ENCODE measurements at regions not wholly inside any gene's neighbourhood (a gene's known extent, or its start where the extent isn't known, plus 50 kb on each side); places are given as distances from the start of the nearest gene placed in this dataset.

DNA sequence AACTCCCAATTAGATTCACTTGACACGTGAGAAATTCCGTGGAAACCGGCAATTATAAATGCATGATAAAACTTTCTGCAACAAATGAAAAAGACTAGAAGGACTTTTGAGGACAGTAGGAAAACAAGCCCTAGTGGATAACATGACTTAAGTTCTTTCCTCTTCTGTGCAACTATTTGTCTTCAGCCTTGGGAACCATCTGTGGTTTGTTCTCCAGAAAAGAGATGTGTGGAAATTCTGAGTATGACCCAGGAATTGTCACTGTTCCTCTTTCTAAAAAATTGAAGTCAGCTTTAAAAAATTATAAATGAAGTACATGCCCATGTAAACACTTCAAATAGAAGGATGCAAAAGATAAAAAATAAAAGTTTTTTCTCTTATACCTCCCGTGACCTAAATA lies 128.6 kb upstream of the SVIL start:
- CTCF ChIA-PET = interaction anchor here (0.9 kb wide), 1 partner anchor 27 kb away, joined by 3 read pairs; no protein-coding TSS in a partner anchor
- H2AFZ ChIP-seq (ENCODE audit: low read depth) = no peak overlapping the region
- POLR2A ChIA-PET = interaction anchor here (0.6 kb wide), 1 partner anchor 16 kb away, joined by 6 read pairs; no protein-coding TSS in a partner anchor
- no peaks in the 10 kb centered on the region for H3K9me3 ChIP-seq
- no peaks in the 10 kb centered on the region for H3F3A ChIP-seq (replicated peaks; ENCODE audit: insufficient read depth)
- H4K20me1 ChIP-seq (ENCODE audit: insufficient read depth) = no peaks in the 10 kb centered on the region
- no peak overlapping the region for H3K9ac ChIP-seq
- H3K79me2 ChIP-seq (ENCODE audit: insufficient read depth) = no peaks in the 10 kb centered on the region
- no peak overlapping the region for H3K4me3 ChIP-seq (ENCODE audit: low read depth in 2 of 2, low read length in 1 of 2)
- H3K27ac ChIP-seq (ENCODE audit: low read depth in 2 of 2, low read length in 1 of 2) = no peak overlapping the region
- DNase-seq = no peak
- no peaks in the 10 kb centered on the region for H3K36me3 ChIP-seq (replicated peaks in 1 of 2; ENCODE audit: control insufficient read depth in 1 of 2, insufficient read depth in 2 of 2, low read length in 1 of 2)
- 97% methylated on average over 4 of the region's 4 CpGs for WGBS (ENCODE audit: low lambda C conversion rate)
- H3K9me2 ChIP-seq = no peaks in the 10 kb centered on the region
- H3K27me3 ChIP-seq (ENCODE audit: insufficient read depth) = no peaks in the 10 kb centered on the region
- TF ChIP-seq GABPA (IDR thresholded peaks at IDR 0.05; ENCODE audit: low read depth) = no peak
- TF ChIP-seq RCOR1 (IDR thresholded peaks at IDR 0.05; ENCODE audit: low read length) = no peak
- TF ChIP-seq, protein P1, sequence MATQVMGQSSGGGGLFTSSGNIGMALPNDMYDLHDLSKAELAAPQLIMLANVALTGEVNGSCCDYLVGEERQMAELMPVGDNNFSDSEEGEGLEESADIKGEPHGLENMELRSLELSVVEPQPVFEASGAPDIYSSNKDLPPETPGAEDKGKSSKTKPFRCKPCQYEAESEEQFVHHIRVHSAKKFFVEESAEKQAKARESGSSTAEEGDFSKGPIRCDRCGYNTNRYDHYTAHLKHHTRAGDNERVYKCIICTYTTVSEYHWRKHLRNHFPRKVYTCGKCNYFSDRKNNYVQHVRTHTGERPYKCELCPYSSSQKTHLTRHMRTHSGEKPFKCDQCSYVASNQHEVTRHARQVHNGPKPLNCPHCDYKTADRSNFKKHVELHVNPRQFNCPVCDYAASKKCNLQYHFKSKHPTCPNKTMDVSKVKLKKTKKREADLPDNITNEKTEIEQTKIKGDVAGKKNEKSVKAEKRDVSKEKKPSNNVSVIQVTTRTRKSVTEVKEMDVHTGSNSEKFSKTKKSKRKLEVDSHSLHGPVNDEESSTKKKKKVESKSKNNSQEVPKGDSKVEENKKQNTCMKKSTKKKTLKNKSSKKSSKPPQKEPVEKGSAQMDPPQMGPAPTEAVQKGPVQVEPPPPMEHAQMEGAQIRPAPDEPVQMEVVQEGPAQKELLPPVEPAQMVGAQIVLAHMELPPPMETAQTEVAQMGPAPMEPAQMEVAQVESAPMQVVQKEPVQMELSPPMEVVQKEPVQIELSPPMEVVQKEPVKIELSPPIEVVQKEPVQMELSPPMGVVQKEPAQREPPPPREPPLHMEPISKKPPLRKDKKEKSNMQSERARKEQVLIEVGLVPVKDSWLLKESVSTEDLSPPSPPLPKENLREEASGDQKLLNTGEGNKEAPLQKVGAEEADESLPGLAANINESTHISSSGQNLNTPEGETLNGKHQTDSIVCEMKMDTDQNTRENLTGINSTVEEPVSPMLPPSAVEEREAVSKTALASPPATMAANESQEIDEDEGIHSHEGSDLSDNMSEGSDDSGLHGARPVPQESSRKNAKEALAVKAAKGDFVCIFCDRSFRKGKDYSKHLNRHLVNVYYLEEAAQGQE (IDR thresholded peaks at IDR 0.05; ENCODE audit: low read depth, low read length) = no peak
- no peak for TF ChIP-seq NFIC (IDR thresholded peaks at IDR 0.05; ENCODE audit: borderline replicate concordance)
- TF ChIP-seq, protein P2, sequence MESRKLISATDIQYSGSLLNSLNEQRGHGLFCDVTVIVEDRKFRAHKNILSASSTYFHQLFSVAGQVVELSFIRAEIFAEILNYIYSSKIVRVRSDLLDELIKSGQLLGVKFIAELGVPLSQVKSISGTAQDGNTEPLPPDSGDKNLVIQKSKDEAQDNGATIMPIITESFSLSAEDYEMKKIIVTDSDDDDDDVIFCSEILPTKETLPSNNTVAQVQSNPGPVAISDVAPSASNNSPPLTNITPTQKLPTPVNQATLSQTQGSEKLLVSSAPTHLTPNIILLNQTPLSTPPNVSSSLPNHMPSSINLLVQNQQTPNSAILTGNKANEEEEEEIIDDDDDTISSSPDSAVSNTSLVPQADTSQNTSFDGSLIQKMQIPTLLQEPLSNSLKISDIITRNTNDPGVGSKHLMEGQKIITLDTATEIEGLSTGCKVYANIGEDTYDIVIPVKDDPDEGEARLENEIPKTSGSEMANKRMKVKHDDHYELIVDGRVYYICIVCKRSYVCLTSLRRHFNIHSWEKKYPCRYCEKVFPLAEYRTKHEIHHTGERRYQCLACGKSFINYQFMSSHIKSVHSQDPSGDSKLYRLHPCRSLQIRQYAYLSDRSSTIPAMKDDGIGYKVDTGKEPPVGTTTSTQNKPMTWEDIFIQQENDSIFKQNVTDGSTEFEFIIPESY (IDR thresholded peaks at IDR 0.05; ENCODE audit: borderline replicate concordance, low read depth) = no peak
- no peak for TF ChIP-seq MXI1 (IDR thresholded peaks at IDR 0.05; ENCODE audit: low read depth, low read length)
- TF ChIP-seq, protein P3, sequence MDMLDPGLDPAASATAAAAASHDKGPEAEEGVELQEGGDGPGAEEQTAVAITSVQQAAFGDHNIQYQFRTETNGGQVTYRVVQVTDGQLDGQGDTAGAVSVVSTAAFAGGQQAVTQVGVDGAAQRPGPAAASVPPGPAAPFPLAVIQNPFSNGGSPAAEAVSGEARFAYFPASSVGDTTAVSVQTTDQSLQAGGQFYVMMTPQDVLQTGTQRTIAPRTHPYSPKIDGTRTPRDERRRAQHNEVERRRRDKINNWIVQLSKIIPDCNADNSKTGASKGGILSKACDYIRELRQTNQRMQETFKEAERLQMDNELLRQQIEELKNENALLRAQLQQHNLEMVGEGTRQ (IDR thresholded peaks at IDR 0.05; ENCODE audit: borderline replicate concordance, low read depth, low read length) = no peak
- no peak for TF ChIP-seq TEAD4 (IDR thresholded peaks at IDR 0.05; ENCODE audit: borderline replicate concordance, insufficient read depth)
- TF ChIP-seq, protein P4, sequence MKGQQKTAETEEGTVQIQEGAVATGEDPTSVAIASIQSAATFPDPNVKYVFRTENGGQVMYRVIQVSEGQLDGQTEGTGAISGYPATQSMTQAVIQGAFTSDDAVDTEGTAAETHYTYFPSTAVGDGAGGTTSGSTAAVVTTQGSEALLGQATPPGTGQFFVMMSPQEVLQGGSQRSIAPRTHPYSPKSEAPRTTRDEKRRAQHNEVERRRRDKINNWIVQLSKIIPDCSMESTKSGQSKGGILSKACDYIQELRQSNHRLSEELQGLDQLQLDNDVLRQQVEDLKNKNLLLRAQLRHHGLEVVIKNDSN (IDR thresholded peaks at IDR 0.05; ENCODE audit: borderline replicate concordance, low read depth) = no peak
- TF ChIP-seq, protein P5, sequence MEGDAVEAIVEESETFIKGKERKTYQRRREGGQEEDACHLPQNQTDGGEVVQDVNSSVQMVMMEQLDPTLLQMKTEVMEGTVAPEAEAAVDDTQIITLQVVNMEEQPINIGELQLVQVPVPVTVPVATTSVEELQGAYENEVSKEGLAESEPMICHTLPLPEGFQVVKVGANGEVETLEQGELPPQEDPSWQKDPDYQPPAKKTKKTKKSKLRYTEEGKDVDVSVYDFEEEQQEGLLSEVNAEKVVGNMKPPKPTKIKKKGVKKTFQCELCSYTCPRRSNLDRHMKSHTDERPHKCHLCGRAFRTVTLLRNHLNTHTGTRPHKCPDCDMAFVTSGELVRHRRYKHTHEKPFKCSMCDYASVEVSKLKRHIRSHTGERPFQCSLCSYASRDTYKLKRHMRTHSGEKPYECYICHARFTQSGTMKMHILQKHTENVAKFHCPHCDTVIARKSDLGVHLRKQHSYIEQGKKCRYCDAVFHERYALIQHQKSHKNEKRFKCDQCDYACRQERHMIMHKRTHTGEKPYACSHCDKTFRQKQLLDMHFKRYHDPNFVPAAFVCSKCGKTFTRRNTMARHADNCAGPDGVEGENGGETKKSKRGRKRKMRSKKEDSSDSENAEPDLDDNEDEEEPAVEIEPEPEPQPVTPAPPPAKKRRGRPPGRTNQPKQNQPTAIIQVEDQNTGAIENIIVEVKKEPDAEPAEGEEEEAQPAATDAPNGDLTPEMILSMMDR (IDR thresholded peaks at IDR 0.05) = no peak
- no peak for TF ChIP-seq YY1 (IDR thresholded peaks at IDR 0.05; ENCODE audit: low read depth)
- TF ChIP-seq FOSL2 (IDR thresholded peaks at IDR 0.05; ENCODE audit: borderline replicate concordance, low read depth) = no peak
- TF ChIP-seq ELF1 (IDR thresholded peaks at IDR 0.05) = no peak
- no peaks in the 10 kb centered on the region for H3K4me1 ChIP-seq (ENCODE audit: control insufficient read depth in 1 of 2, insufficient read depth in 2 of 2, low read depth in 1 of 2, low read length in 1 of 2)
- H3K4me2 ChIP-seq = no peak overlapping the region

All from SK-N-SH (cell line).